ES-I3 (cell line): ENCODE measurements at regions not wholly inside any gene's neighbourhood (a gene's known extent, or its start where the extent isn't known, plus 50 kb on each side); places are given as distances from the start of the nearest gene placed in this dataset.

Experiments
- H3K36me3 ChIP-seq: 2 replicates; pipeline ENCODE4 v1.6.1; 2013; ENCODE audit warnings: mild to moderate bottlenecking, low read length, control low read depth, moderate library complexity; ENCODE audit not compliant: insufficient read depth
- H3K4me1 ChIP-seq: 2 replicates; pipeline ENCODE4 v1.6.1; 2013; ENCODE audit warnings: mild to moderate bottlenecking, control low read depth, low read length; ENCODE audit not compliant: insufficient read depth
- H3K9ac ChIP-seq: 2 replicates; pipeline ENCODE4 v1.6.1; 2013; ENCODE audit warnings: low read depth, mild to moderate bottlenecking, low read length, moderate library complexity
- H3K9me3 ChIP-seq: 2 replicates; pipeline ENCODE4 v1.6.1; 2013; ENCODE audit warnings: mild to moderate bottlenecking, low read length, moderate library complexity; ENCODE audit not compliant: control insufficient read depth, insufficient read depth

DNA sequence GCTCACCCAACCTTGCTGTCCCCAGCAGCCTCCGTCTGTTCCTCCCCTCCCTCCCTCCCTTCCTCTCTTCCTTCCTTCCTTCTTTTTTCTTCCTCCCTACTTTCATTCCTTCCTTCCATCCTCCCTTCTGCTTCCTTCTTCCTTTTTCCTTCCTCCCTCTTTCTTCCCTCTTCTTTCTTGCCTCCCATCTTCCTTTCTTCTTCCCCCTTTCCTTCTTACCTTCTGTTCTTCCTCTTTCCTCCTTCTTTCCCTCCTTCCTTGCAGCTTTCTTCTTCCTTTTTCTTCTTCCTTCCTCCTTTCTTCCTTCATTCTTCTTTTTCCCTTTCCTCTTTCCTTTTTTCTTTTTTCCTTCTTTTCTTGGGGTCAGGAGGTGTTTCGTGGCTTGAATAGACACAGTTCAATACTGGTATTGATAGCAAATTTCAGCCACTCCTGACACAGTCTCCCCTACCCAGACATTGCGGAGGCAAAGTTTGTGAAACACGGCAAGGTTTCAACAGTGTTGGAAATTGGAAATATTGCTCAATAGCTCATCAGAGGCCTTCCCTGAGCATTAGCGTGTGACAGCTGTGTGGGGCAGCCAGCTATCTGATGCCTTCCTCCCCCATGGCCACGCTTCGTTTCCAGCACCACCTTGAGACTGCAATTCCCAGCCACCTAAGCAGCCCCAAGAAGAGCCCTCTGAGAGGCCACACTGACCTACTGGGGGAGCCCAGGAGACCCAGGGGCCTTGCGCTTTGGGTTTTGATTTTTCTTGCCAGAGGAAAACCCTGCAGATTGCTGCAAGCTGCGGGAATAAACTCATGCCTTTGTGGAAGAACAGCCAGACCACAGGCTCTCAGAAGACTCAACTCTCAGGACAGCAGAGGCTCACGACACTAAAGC lies 82.2 kb downstream of the KLF15 start:
- Histone ChIP-seq H3K9me3 (no peaks in the 10 kb centered on the region), H3K36me3 (no peaks in the 10 kb centered on the region), H3K9ac (no peak overlapping the region), H3K4me1 (no peaks in the 10 kb centered on the region)

DNA sequence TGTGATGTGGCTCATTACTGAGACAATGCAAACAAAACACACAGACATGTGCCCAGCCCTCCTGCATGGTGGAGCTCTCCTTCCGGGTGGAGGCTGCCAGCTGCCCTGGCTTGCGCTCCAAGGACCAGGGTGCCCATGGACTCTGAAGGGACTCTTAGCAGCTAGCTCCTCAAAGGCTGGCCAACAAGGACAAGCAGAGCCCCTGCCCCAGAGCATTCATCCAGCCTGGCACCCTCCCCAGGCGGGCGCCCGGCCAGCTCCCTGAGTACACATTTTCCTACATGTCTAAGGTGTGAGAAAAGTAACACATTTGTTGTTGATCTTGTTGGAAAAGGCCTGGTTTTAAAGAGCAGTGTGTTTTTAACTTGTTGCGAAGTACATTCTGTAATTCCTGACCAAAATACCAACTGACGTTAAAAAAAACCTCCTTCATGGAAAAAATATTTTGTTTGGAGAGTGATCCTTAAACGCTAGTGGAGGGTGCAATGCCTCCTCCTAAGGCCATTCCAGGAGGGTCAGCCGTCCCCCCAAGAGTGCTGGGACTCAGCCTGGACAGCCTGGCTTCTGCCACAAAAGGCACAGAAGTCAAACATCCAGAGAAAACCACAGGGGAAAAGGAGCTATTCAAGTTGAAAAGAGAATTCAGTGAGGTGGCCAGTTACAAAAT lies 86.9 kb downstream of the KLF15 start:
- Histone ChIP-seq H3K9ac (no peak overlapping the region), H3K4me1 (peaks cover 4% of the 10 kb centered on the region), H3K36me3 (no peaks in the 10 kb centered on the region), H3K9me3 (no peaks in the 10 kb centered on the region)

DNA sequence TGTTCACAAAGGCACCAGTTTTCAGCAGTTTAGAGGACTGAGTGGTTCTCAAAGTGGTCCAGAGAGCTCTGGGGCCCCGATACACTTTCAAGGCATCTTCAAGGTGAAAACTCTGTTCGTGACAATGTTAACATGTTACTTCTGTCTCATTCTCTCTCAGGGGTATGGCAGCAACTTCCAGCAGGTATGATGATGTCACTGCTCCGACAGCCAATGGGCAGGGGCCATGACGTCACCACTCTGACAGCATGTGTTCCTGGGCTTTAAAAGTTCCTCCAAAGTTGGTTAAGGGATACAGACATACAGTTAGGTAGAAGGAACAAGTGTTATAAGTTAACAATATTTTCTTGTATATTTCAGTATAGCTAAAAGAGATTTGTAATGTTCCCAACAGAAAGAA lies 87.9 kb downstream of the KLF15 start:
- no peaks in the 10 kb centered on the region for H3K9me3 ChIP-seq
- H3K4me1 ChIP-seq = peaks cover 9% of the 10 kb centered on the region
- no peak overlapping the region for H3K9ac ChIP-seq
- H3K36me3 ChIP-seq = no peaks in the 10 kb centered on the region

DNA sequence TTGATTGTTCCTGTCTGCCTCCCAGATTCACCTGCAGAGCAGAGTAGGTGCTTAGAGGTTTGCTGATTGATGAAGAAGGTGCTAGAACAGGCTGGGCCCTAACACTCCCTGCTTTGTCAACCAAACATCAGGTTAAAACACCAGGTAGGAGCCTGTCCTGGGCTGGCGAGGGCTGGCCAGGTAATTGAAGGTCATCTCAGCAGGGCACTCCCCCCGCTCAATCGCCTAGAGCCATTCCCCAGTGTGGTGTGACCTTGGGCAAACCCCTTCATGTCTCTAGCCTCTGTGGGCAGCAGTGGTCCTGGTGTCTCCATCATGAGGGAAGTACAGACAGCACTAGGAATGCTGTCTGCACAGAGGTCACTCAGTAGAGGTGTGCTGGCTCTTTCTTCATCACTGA lies 88.3 kb downstream of the KLF15 start:
- H3K4me1 ChIP-seq = peaks cover 9% of the 10 kb centered on the region
- no peaks in the 10 kb centered on the region for H3K36me3 ChIP-seq
- no peak overlapping the region for H3K9ac ChIP-seq
- H3K9me3 ChIP-seq = no peaks in the 10 kb centered on the region

DNA sequence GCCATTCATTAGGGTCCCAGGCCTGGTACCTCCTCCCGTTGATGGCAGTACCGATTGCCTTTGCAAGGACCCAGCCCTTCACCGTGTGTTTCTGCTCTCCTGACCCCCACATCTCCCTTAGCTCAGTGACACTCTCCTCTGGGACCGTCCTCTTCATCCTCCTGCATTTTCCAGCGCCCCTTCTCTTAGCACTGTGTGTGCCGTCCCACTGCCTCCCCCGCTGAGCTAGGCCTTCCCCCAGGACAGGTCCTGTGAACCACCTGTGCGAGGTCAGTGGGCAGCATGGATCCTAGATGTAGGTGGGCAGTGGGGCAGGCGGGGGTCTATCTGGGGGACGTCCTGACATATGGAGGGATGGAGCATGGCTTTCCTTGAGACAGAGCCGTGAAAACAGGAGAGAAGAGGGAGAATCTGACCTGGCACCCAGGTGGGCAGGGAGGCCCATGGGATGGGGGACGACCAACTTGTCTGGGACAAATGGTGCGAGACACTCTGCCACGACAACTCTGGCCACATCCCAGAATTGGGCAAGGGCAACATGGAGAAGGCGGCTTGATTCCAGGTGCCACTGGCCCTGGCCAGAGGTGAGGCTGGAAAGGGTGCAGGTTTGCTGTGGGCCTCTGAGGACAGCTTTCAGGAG lies 87.7 kb upstream of the ALDH1L1 start:
- Histone ChIP-seq H3K4me1 (peaks cover 9% of the 10 kb centered on the region), H3K9me3 (no peaks in the 10 kb centered on the region), H3K36me3 (no peaks in the 10 kb centered on the region), H3K9ac (peak overlapping the region; percentile 49; the same call in 1 of the 2 replicates)

DNA sequence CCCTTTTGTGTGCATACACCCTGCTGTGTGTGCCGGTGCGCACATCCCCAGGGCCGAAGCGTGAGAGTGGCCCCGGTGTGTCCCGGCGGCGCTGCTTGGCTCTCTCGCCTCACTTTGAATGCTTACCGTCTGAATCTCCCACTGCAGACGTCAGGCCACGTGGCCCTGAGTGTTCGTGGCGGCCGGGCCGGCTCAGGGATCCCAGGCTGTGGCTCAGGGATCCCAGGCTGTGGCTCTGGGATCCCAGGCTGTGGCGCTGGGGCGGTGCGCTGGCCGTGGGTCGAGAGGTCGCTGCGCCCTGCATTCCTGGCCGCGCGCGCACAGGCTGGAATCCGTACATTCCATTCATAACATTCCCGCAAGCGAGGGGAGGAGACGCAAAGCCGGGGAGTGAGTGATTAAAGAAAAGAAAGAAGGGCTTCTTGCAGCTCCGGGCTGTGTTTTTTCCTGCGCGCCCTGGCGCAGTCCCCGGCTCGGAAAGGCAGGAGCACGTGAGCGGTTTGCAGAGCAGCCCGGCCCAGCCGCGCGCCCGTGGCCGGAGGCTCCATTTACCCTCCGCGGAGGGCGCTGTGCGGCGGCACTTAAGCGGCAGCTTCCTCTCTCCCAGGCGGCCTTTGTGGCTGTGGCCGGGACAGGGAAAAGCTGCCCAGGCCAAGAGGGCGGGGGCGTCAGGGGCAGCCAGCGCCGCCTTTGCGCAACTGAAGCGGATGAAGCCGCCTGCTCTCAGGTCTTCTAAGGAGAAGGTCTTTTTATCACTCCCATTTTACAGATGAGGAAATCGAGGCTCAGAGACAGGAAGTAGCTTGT lies 87.0 kb upstream of the ALDH1L1 start:
- Histone ChIP-seq H3K36me3 (no peaks in the 10 kb centered on the region), H3K9ac (peak overlapping the region; percentile 49), H3K9me3 (no peaks in the 10 kb centered on the region), H3K4me1 (peaks cover 9% of the 10 kb centered on the region)

DNA sequence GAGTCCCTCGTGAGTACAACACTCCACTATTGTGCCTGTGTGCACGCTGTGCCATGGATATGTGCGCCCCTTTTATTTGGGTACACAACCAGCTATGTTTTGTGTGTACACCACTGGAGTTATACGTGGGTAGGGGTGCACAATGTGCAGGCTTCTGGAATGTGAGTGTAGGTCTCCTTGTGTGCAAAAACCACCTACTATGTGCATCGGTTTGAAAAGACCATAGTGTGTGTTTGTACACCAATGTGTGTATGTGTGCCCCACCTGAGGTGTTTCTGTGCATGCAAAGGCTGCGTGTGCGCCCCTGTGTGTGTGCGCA lies 86.4 kb upstream of the ALDH1L1 start:
- Histone ChIP-seq H3K9me3 (no peaks in the 10 kb centered on the region), H3K36me3 (no peaks in the 10 kb centered on the region), H3K4me1 (peaks cover 9% of the 10 kb centered on the region), H3K9ac (peak overlapping the region; percentile 49)

DNA sequence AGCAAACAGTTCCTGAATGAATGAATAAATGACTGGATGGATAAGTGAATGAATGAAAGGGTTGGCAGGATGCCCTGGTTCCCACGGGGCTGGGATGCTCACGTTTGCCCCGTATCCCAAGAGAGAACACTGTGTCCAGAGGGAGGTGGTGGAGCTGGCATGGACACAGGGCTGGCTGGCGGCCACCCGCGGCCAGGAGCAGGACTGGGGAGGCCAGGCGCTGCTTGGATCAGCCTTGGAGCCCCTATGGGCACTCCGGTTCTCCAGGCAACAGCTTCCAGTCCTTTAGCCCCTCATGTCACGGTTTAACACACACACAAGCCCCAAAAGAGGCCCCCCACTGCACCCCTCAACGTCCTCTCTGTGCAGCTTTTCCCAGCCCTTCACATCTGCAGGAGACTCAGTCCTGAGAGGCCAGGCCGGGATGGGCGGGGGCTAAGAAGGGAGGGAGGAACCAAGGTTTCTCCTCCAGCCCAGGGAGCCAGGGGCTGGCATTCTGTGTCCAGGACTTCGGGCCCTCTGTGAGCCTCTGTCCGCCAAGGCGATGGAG lies 86.0 kb upstream of the ALDH1L1 start:
- H3K9ac ChIP-seq = no peak overlapping the region; the same call in 1 of the 2 replicates
- no peaks in the 10 kb centered on the region for H3K9me3 ChIP-seq
- H3K4me1 ChIP-seq = peaks cover 9% of the 10 kb centered on the region
- no peaks in the 10 kb centered on the region for H3K36me3 ChIP-seq

DNA sequence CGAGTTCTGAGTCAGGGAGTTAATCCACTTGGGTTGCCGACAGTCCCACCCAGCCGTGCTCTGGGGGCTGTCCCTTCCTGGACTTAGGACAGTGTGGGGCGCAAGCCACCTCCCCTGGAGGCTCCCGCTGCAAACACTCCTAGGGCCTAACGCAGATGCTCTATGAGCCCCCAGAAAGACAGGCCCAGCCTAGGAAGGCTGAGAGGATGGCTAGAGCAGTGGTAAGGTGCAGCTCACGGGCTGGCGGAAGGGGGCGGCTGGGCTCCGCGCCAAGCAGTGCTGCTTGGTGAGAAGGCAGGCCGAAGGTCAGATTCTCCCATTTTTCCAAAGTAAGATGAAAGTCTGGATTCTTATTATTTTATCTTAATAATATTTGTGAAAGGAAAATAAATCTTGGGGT lies 84.6 kb upstream of the ALDH1L1 start:
- Histone ChIP-seq H3K9ac (no peak overlapping the region), H3K36me3 (no peaks in the 10 kb centered on the region), H3K4me1 (peaks cover 9% of the 10 kb centered on the region), H3K9me3 (no peaks in the 10 kb centered on the region)

DNA sequence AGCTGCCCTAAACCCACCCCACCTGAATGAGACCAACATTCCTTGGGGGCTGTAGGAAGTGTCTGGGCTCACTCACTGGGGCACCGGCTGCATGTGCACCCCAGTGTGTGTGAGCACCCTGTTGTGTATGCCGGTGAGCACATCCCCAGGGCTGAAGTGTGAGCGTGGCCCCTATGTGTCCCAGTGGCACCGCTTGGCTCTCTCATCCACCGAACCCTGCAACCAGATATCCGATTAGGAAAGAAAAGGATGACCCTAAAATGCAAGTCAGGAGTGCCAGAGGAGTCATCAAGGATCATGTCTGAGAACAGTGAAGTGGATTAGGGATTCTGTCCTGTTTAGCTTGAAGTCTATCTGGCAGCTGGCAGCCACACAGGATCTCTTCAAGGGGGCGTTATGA lies 84.0 kb upstream of the ALDH1L1 start:
- no peak overlapping the region for H3K9ac ChIP-seq
- H3K4me1 ChIP-seq = peaks cover 9% of the 10 kb centered on the region
- H3K9me3 ChIP-seq = no peaks in the 10 kb centered on the region
- no peaks in the 10 kb centered on the region for H3K36me3 ChIP-seq

DNA sequence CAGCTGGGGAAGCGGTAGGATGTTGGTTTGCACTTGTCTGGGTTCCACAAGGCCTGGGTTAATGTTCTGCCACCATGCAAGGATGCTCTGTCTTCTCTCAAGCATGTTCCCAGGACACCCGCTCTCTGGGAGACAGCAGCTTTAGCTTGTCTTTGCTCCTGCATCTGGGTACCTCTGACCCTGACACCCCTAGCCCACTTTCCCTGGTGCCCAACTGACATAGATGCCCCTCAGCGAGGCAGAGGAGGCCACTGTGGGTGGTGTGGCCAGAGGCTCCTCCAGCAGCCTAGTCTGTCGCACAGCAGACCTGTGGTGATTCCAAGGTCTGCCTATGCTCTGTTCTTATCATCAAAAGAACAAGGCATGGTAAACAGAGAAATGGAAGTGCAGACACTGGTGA lies 83.6 kb upstream of the ALDH1L1 start:
- no peak overlapping the region for H3K9ac ChIP-seq
- H3K9me3 ChIP-seq = no peaks in the 10 kb centered on the region

DNA sequence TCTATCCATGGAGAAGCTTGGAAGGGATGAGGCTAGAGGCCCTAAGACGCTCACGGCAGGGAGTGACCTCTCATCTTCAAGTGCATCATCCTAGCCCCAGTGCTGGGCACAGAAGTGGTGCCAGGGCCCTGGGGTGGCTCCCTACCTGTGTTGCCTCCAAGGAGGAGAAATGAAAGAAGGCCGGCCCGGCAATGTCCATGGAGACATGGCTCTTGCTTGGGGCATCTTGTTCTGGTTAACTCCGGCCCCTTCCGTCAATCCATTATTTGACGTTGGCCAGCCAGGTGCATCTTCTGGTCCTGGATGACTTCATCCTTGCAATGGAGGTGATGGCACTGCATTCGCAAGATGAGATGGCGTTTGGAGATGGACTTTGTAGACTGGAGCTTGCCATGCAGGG lies 83.2 kb upstream of the ALDH1L1 start:
- H3K9me3 ChIP-seq = no peaks in the 10 kb centered on the region
- peaks cover 16% of the 10 kb centered on the region for H3K4me1 ChIP-seq
- no peaks in the 10 kb centered on the region for H3K36me3 ChIP-seq
- no peak overlapping the region for H3K9ac ChIP-seq

More for the DNA sequence above, 83.6 kb upstream of the ALDH1L1 start:
- peaks cover 11% of the 10 kb centered on the region for H3K4me1 ChIP-seq
- H3K36me3 ChIP-seq = no peaks in the 10 kb centered on the region

DNA sequence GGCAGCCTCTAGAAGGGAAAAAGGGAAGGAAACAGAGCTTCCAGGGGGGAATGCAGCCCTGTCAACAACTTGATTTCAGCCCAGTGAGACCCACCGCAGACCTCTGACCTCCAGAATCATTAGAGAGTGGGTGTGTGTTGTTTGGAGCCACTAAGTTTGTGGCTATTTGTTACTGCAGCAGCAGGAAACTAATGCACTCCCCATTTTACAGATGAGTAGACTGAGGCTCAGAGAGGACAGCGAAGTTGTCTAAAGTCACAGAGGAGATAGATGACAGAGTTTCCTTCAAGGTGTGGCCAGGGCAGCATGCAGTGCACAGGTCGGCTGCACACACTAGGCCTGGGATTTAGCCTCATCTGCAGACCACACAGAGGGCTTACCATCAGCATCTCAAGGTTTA lies 81.8 kb upstream of the ALDH1L1 start:
- Histone ChIP-seq H3K9me3 (no peaks in the 10 kb centered on the region), H3K36me3 (no peaks in the 10 kb centered on the region), H3K4me1 (peaks cover 17% of the 10 kb centered on the region), H3K9ac (no peak overlapping the region)

DNA sequence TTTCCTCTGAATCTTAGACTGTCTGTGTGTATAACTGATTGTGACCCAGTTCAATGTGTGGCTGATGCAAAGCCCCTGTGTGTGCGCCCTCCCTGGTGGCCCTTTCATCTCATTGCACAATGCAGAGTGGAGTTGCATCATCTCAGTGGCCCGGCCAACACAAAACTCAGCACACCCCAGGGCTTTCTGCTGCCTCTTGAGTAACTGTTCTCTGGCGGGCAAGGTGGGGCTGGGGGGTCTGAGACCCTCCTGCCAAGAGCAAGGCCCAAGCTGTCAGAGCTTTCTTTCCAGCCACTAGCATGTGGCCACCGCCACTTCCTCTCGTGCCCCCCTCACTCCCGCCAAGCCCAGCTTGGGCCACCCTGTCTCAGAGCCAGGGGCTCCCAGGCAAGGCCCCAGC lies 80.7 kb upstream of the ALDH1L1 start:
- H3K9me3 ChIP-seq = no peaks in the 10 kb centered on the region
- peaks cover 17% of the 10 kb centered on the region for H3K4me1 ChIP-seq
- no peak overlapping the region for H3K9ac ChIP-seq
- H3K36me3 ChIP-seq = no peaks in the 10 kb centered on the region
